Activated CD4-positive, alpha-beta memory T cell treated with anti-CD3 and anti-CD28 coated beads for 36 hours (primary cell): ENCODE measurements at regions not wholly inside any gene's neighbourhood (a gene's known extent, or its start where the extent isn't known, plus 50 kb on each side); places are given as distances from the start of the nearest gene placed in this dataset.
A peak's percentile ranks its signal among the peaks of the same experiment; 100 is the strongest.

Source experiments
- CTCF ChIA-PET: fragments of 350-600 bp; sonication (Branson Sonifier 250); formaldehyde crosslinking; loops from one replicate; lab custom pipeline; 2021; ENCODE audit warnings: antibody characterized with exemption, inconsistent platforms; lab: Charles Lee
- POLR2A ChIA-PET: fragments of 350-600 bp; sonication (Branson Sonifier 250); formaldehyde crosslinking; loops from one replicate; lab custom pipeline; 2021; ENCODE audit warnings: antibody characterized with exemption; lab: Charles Lee
- DNase-seq: peaks from one replicate; pipeline ENCODE4 v3.0.0-alpha.2; 2020
- H3K27ac Mint-ChIP-seq: one replicate; pipeline ENCODE4 v1.8.0; 2021; ENCODE audit warnings: mixed read lengths
- H3K27me3 Mint-ChIP-seq: one replicate; pipeline ENCODE4 v1.8.0; 2021; ENCODE audit warnings: mixed read lengths
- H3K36me3 Mint-ChIP-seq: one replicate; pipeline ENCODE4 v1.8.0; 2021; ENCODE audit warnings: mixed read lengths
- H3K4me1 Mint-ChIP-seq: one replicate; pipeline ENCODE4 v1.8.0; 2021; ENCODE audit warnings: low read depth, mixed read lengths
- H3K4me3 Mint-ChIP-seq: one replicate; pipeline ENCODE4 v1.8.0; 2021; ENCODE audit warnings: mild to moderate bottlenecking, mixed read lengths
- H3K9me3 Mint-ChIP-seq: one replicate; pipeline ENCODE4 v1.8.0; 2021; ENCODE audit warnings: mixed read lengths
- intact Hi-C: fragments of 100-400 bp; cut with micrococcal nuclease; formaldehyde crosslinking; loops from one replicate; pipeline ENCODE4 v1.15.1; 2023

- no peaks in the 10 kb centered on the region for H3K9me3 Mint-ChIP-seq
- ChIA-PET CTCF (no interaction called here), POLR2A (no interaction called here)
- H3K4me3 Mint-ChIP-seq = peak overlapping the region; percentile 15
- intact Hi-C loops = loop anchor here (1.0 to 5.0 kb wide), 3 partner anchors 26 to 396 kb away; no protein-coding TSS in a partner anchor
- peak overlapping the region; percentile 82 for H3K27ac Mint-ChIP-seq
- no peaks in the 10 kb centered on the region for H3K36me3 Mint-ChIP-seq
- no peak for DNase-seq
- no peaks in the 10 kb centered on the region for H3K27me3 Mint-ChIP-seq
- peaks cover 62% of the 10 kb centered on the region for H3K4me1 Mint-ChIP-seq
Measured at GRCh38 chr3:106210923-106211322, 342.1 kb upstream of the CBLB start.

GRCh38 chr3:106212665-106213222, 343.9 kb upstream of the CBLB start:
- peaks cover 57% of the 10 kb centered on the region for H3K4me1 Mint-ChIP-seq
- H3K36me3 Mint-ChIP-seq = no peaks in the 10 kb centered on the region
- H3K27me3 Mint-ChIP-seq = no peaks in the 10 kb centered on the region
- H3K27ac Mint-ChIP-seq = peak overlapping the region; percentile 8
- DNase-seq = no peak
- POLR2A ChIA-PET = interaction anchor here (0.6 kb wide), 1 partner anchor 344 kb away, joined by 3 read pairs; no protein-coding TSS in a partner anchor
- intact Hi-C loops = loop anchor here (5.0 kb wide), 1 partner anchor 395 kb away; no protein-coding TSS in a partner anchor
- CTCF ChIA-PET = interaction anchor here (0.6 kb wide), 1 partner anchor 860 kb away, joined by 4 read pairs; no protein-coding TSS in a partner anchor
- no peaks in the 10 kb centered on the region for H3K9me3 Mint-ChIP-seq
- H3K4me3 Mint-ChIP-seq = no peak overlapping the region

- H3K9me3 Mint-ChIP-seq = peaks cover 7% of the 10 kb centered on the region
- H3K36me3 Mint-ChIP-seq = peaks cover 3% of the 10 kb centered on the region
- peak overlapping the region; percentile 64 for H3K27ac Mint-ChIP-seq
- no peaks in the 10 kb centered on the region for H3K27me3 Mint-ChIP-seq
- CTCF ChIA-PET = interaction anchor here (1.0 to 1.2 kb wide), 2 partner anchors 34 to 395 kb away, joined by 3 read pairs; no protein-coding TSS in a partner anchor
- no peak for DNase-seq
- intact Hi-C loops = loop anchor here (2.0 to 5.0 kb wide), 5 partner anchors 17 to 393 kb away; no protein-coding TSS in a partner anchor
- no peak overlapping the region for H3K4me3 Mint-ChIP-seq
- peaks cover 59% of the 10 kb centered on the region for H3K4me1 Mint-ChIP-seq
- POLR2A ChIA-PET = interaction anchor here (0.6 to 1.4 kb wide), 3 partner anchors 27 to 345 kb away, joined by 3 to 4 read pairs (median 3); partner anchors contain the start of gene CBLB
Measured at GRCh38 chr3:106213954-106214353, 345.1 kb upstream of the CBLB start.

- CTCF ChIA-PET = interaction anchor here (1.0 to 1.3 kb wide), 3 partner anchors 34 to 395 kb away, joined by 3 to 6 read pairs (median 3); no protein-coding TSS in a partner anchor
- intact Hi-C loops = loop anchor here (1.0 to 5.0 kb wide), 7 partner anchors 16 to 393 kb away; no protein-coding TSS in a partner anchor
Measured at GRCh38 chr3:106214641-106215040, 345.8 kb upstream of the CBLB start.

GRCh38 chr3:106215047-106215446, 346.2 kb upstream of the CBLB start:
- peaks cover 8% of the 10 kb centered on the region for H3K36me3 Mint-ChIP-seq
- intact Hi-C loops = loop anchor here (1.0 to 2.0 kb wide), 6 partner anchors 16 to 388 kb away; no protein-coding TSS in a partner anchor
- H3K27ac Mint-ChIP-seq = peak overlapping the region; percentile 68
- no peak overlapping the region for H3K4me3 Mint-ChIP-seq
- ChIA-PET CTCF (interaction anchor here (0.6 to 1.3 kb wide), 4 partner anchors 33 to 575 kb away, joined by 3 to 6 read pairs (median 3); no protein-coding TSS in a partner anchor), POLR2A (interaction anchor here (0.6 to 1.4 kb wide), 8 partner anchors 9 to 395 kb away, joined by 3 to 5 read pairs (median 3); partner anchors contain the start of gene CBLB)
- peaks cover 61% of the 10 kb centered on the region for H3K4me1 Mint-ChIP-seq
- H3K9me3 Mint-ChIP-seq = peaks cover 16% of the 10 kb centered on the region
- H3K27me3 Mint-ChIP-seq = no peaks in the 10 kb centered on the region
- peak; percentile 64 for DNase-seq

More at GRCh38 chr3:106214641-106215040, 345.8 kb upstream of the CBLB start:
- H3K27me3 Mint-ChIP-seq = no peaks in the 10 kb centered on the region
- no peak overlapping the region for H3K4me3 Mint-ChIP-seq
- POLR2A ChIA-PET = interaction anchor here (0.6 to 1.4 kb wide), 9 partner anchors 9 to 395 kb away, joined by 3 to 5 read pairs (median 3); partner anchors contain the start of gene CBLB
- DNase-seq = no peak
- peaks cover 12% of the 10 kb centered on the region for H3K9me3 Mint-ChIP-seq
- H3K27ac Mint-ChIP-seq = peak overlapping the region; percentile 68
- peaks cover 59% of the 10 kb centered on the region for H3K4me1 Mint-ChIP-seq
- peaks cover 5% of the 10 kb centered on the region for H3K36me3 Mint-ChIP-seq

- Mint-ChIP-seq H3K4me1 (peaks cover 42% of the 10 kb centered on the region), H3K36me3 (peaks cover 33% of the 10 kb centered on the region), H3K27ac (no peak overlapping the region), H3K27me3 (no peaks in the 10 kb centered on the region), H3K9me3 (peaks cover 41% of the 10 kb centered on the region), H3K4me3 (no peak overlapping the region)
- DNase-seq = no peak
- CTCF ChIA-PET = no interaction called here
- intact Hi-C loops = no loop called here
- POLR2A ChIA-PET = interaction anchor here (1.2 kb wide), 1 partner anchor 12 kb away, joined by 3 read pairs; no protein-coding TSS in a partner anchor
Measured at GRCh38 chr3:106217745-106218144, 348.9 kb upstream of the CBLB start.

- ChIA-PET POLR2A (no interaction called here), CTCF (no interaction called here)
- intact Hi-C loops = no loop called here
- H3K36me3 Mint-ChIP-seq = peaks cover 20% of the 10 kb centered on the region
- H3K4me3 Mint-ChIP-seq = no peak overlapping the region
- peaks cover 16% of the 10 kb centered on the region for H3K9me3 Mint-ChIP-seq
- no peak overlapping the region for H3K27ac Mint-ChIP-seq
- H3K27me3 Mint-ChIP-seq = no peaks in the 10 kb centered on the region
- H3K4me1 Mint-ChIP-seq = peaks cover 27% of the 10 kb centered on the region
- no peak for DNase-seq
Measured at GRCh38 chr3:106227068-106227467, 358.3 kb upstream of the CBLB start.

- CTCF ChIA-PET = no interaction called here
- Mint-ChIP-seq H3K36me3 (peaks cover 13% of the 10 kb centered on the region), H3K4me3 (no peak overlapping the region), H3K27ac (peak overlapping the region; percentile 39), H3K4me1 (peaks cover 38% of the 10 kb centered on the region), H3K27me3 (no peaks in the 10 kb centered on the region), H3K9me3 (peaks cover 6% of the 10 kb centered on the region)
- intact Hi-C loops = no loop called here
- DNase-seq = peak; percentile 10
- POLR2A ChIA-PET = no interaction called here
Measured at GRCh38 chr3:106228271-106228670, 359.5 kb upstream of the CBLB start.

GRCh38 chr3:106229495-106230278, 360.9 kb upstream of the CBLB start:
- H3K27me3 Mint-ChIP-seq = no peaks in the 10 kb centered on the region
- ChIA-PET POLR2A (interaction anchor here (1.1 kb wide), 1 partner anchor 15 kb away, joined by 3 read pairs; no protein-coding TSS in a partner anchor), CTCF (no interaction called here)
- H3K27ac Mint-ChIP-seq = peak overlapping the region; percentile 5
- intact Hi-C loops = loop anchor here (2.0 to 5.0 kb wide), 3 partner anchors 15 to 193 kb away; no protein-coding TSS in a partner anchor
- DNase-seq = no peak
- H3K4me3 Mint-ChIP-seq = no peak overlapping the region
- peaks cover 43% of the 10 kb centered on the region for H3K4me1 Mint-ChIP-seq
- peaks cover 2% of the 10 kb centered on the region for H3K9me3 Mint-ChIP-seq
- H3K36me3 Mint-ChIP-seq = peaks cover 8% of the 10 kb centered on the region

- intact Hi-C loops = loop anchor here (1.0 to 5.0 kb wide), 5 partner anchors 16 to 191 kb away; no protein-coding TSS in a partner anchor
- Mint-ChIP-seq H3K4me3 (no peak overlapping the region), H3K4me1 (peaks cover 44% of the 10 kb centered on the region), H3K9me3 (peaks cover 2% of the 10 kb centered on the region), H3K36me3 (peaks cover 3% of the 10 kb centered on the region), H3K27me3 (no peaks in the 10 kb centered on the region), H3K27ac (peak overlapping the region; percentile 78)
- DNase-seq = no peak
- POLR2A ChIA-PET = interaction anchor here (1.1 to 1.6 kb wide), 2 partner anchors 16 to 99 kb away, joined by 3 to 5 read pairs; no protein-coding TSS in a partner anchor
- CTCF ChIA-PET = no interaction called here
Measured at GRCh38 chr3:106231086-106231485, 362.3 kb upstream of the CBLB start.

- DNase-seq = no peak
- H3K9me3 Mint-ChIP-seq = peaks cover 4% of the 10 kb centered on the region
- POLR2A ChIA-PET = interaction anchor here (0.6 kb wide), 1 partner anchor 221 kb away, joined by 3 read pairs; no protein-coding TSS in a partner anchor
- intact Hi-C loops = loop anchor here (5.0 kb wide), 1 partner anchor 189 kb away; no protein-coding TSS in a partner anchor
- CTCF ChIA-PET = no interaction called here
- H3K4me1 Mint-ChIP-seq = peaks cover 42% of the 10 kb centered on the region
- peaks cover 2% of the 10 kb centered on the region for H3K36me3 Mint-ChIP-seq
- H3K27me3 Mint-ChIP-seq = no peaks in the 10 kb centered on the region
- H3K27ac Mint-ChIP-seq = no peak overlapping the region
- no peak overlapping the region for H3K4me3 Mint-ChIP-seq
Measured at GRCh38 chr3:106232956-106233355, 364.1 kb upstream of the CBLB start.
